H1 (cell line): ENCODE measurements at regions not wholly inside any gene's neighbourhood (a gene's known extent, or its start where the extent isn't known, plus 50 kb on each side); places are given as distances from the start of the nearest gene placed in this dataset.

Source experiments
- CTCF ChIA-PET: fragments of 300-600 bp; sonication (Branson Sonifier 250); formaldehyde crosslinking; loops from one replicate; lab custom pipeline; 2021; ENCODE audit not compliant: partially characterized antibody; lab: Charles Lee
- POLR2A ChIA-PET: fragments of 300-600 bp; sonication (Branson Sonifier 250); formaldehyde crosslinking; loops from one replicate; lab custom pipeline; 2021; ENCODE audit warnings: inconsistent platforms; ENCODE audit not compliant: partially characterized antibody; lab: Charles Lee
- DNase-seq, 2 experiments: peaks; one replicate each; pipeline versions ENCODE4 v3.0.0 to v3.0.0-alpha.2; 2010 to 2022; ENCODE audit warnings: low spot score in 2 of 2, low read depth in 1 of 2, mixed read lengths in 1 of 2
- FAIRE-seq: peaks from 2 replicates; lab custom pipeline; 2011; peaks lifted over from hg19 to GRCh38; lab: Jason Lieb, UNC
- H2AFZ ChIP-seq: 2 replicates; pipeline ENCODE4 v1.8.1; 2012; ENCODE audit warnings: low read length, inconsistent platforms
- H2AK5ac ChIP-seq: 2 replicates; pipeline ENCODE4 v1.6.1; 2013; ENCODE audit warnings: low read depth, low read length
- H2BK120ac ChIP-seq: replicated peaks from 2 replicates; pipeline ENCODE3; 2013; ENCODE audit warnings: low read depth, low read length, inconsistent platforms
- H2BK12ac ChIP-seq: 2 replicates; pipeline ENCODE4 v1.6.1; 2013; ENCODE audit warnings: low read depth, low read length
- H2BK15ac ChIP-seq: 2 replicates; pipeline ENCODE4 v1.6.1; 2013; ENCODE audit warnings: low read length
- H2BK20ac ChIP-seq: 2 replicates; pipeline ENCODE4 v1.6.1; 2013; ENCODE audit warnings: low read length
- H2BK5ac ChIP-seq: 2 replicates; pipeline ENCODE4 v1.6.1; 2013; ENCODE audit warnings: low read depth, low read length
- H3K14ac ChIP-seq: 2 replicates; pipeline ENCODE4 v1.6.1; 2013; ENCODE audit warnings: inconsistent platforms; ENCODE audit not compliant: insufficient read length
- H3K18ac ChIP-seq: 2 replicates; pipeline ENCODE4 v1.6.1; 2013; ENCODE audit warnings: low read length; ENCODE audit errors: extremely low read depth
- H3K23ac ChIP-seq: 2 replicates; pipeline ENCODE4 v1.6.1; 2013; ENCODE audit warnings: inconsistent platforms; ENCODE audit not compliant: insufficient read length
- H3K23me2 ChIP-seq: 2 replicates; pipeline ENCODE4 v1.6.1; 2013; ENCODE audit warnings: low read depth, low read length
- H3K27ac ChIP-seq: 2 replicates; pipeline ENCODE4 v1.6.1; 2011; ENCODE audit warnings: low read depth, low read length, inconsistent platforms
- H3K27me3 ChIP-seq, 4 experiments: replicated peaks in 1 of 4; 1 replicate in 1 of 4; 2 replicates in 3 of 4; pipeline versions ENCODE4 v1.6.1 to v1.8.1; 2011 to 2013; ENCODE audit warnings: low read length in 3 of 4, mild to moderate bottlenecking in 3 of 4, inconsistent platforms in 2 of 4, mixed read lengths in 2 of 4, moderate library complexity in 1 of 4; ENCODE audit not compliant: control insufficient read depth in 3 of 4, insufficient read depth in 3 of 4; ENCODE audit errors: extremely low read depth in 1 of 4
- H3K36me3 ChIP-seq, 4 experiments: 2 replicates each; pipeline versions ENCODE4 v1.6.1 to v1.8.1; 2011 to 2013; ENCODE audit warnings: mild to moderate bottlenecking in 4 of 4, low read length in 3 of 4, moderate library complexity in 2 of 4, control low read depth in 1 of 4, inconsistent platforms in 1 of 4; ENCODE audit not compliant: insufficient read depth in 4 of 4, control insufficient read depth in 2 of 4
- H3K4ac ChIP-seq: replicated peaks from 2 replicates; pipeline ENCODE3; 2013; ENCODE audit warnings: low read length, low read depth, mixed read lengths, inconsistent platforms; ENCODE audit not compliant: insufficient read length
- H3K4me1 ChIP-seq, 4 experiments: replicated peaks in 1 of 4; 1 replicate in 1 of 4; 2 replicates in 3 of 4; pipeline versions ENCODE4 v1.6.1 to v1.8.1; 2011 to 2013; ENCODE audit warnings: low read length in 3 of 4, inconsistent platforms in 2 of 4, mixed read lengths in 1 of 4; ENCODE audit not compliant: insufficient read depth in 4 of 4, control insufficient read depth in 3 of 4
- H3K4me2 ChIP-seq, 2 experiments: 2 replicates each; pipeline versions ENCODE4 v1.6.1 to v1.8.1; 2011 to 2013; ENCODE audit warnings: low read depth in 2 of 2, low read length in 2 of 2, control low read depth in 1 of 2, inconsistent platforms in 1 of 2, mild to moderate bottlenecking in 1 of 2; ENCODE audit not compliant: insufficient read depth in 1 of 2
- H3K4me3 ChIP-seq, 4 experiments: fragments of 200-600, 300-600 bp in 1 of 4; sonication (generic), shearing (Covaris generic), sonication (Bioruptor Twin) in 1 of 4; 2 replicates each; pipeline versions ENCODE4 v1.5.1 to v1.8.1; 2011 to 2016; ENCODE audit warnings: low read length in 4 of 4, low read depth in 3 of 4, control low read depth in 2 of 4, inconsistent platforms in 2 of 4, mild to moderate bottlenecking in 2 of 4, mixed read lengths in 1 of 4, moderate library complexity in 1 of 4; ENCODE audit not compliant: insufficient read depth in 2 of 4; ENCODE audit errors: extremely low read depth in 1 of 4
- H3K56ac ChIP-seq: replicated peaks from 2 replicates; pipeline ENCODE3; 2013; ENCODE audit warnings: low read depth, mild to moderate bottlenecking, mixed read lengths, low read length, inconsistent platforms; ENCODE audit not compliant: insufficient read length
- H3K79me1 ChIP-seq: 2 replicates; pipeline ENCODE4 v1.6.1; 2013; ENCODE audit warnings: low read depth, low read length, control low read depth
- H3K79me2 ChIP-seq, 2 experiments: 2 replicates each; pipeline versions ENCODE4 v1.6.1 to v1.8.1; 2012 to 2013; ENCODE audit warnings: low read length in 2 of 2, mild to moderate bottlenecking in 2 of 2, inconsistent platforms in 1 of 2; ENCODE audit not compliant: insufficient read depth in 2 of 2, control insufficient read depth in 1 of 2
- H3K9ac ChIP-seq, 4 experiments: replicated peaks in 1 of 4; 1 replicate in 1 of 4; 2 replicates in 3 of 4; pipeline versions ENCODE4 v1.6.1 to v1.8.1; 2011 to 2013; ENCODE audit warnings: low read depth in 3 of 4, low read length in 3 of 4, control low read depth in 2 of 4, mild to moderate bottlenecking in 2 of 4, moderate library complexity in 2 of 4, inconsistent platforms in 1 of 4; ENCODE audit errors: extremely low read depth in 1 of 4
- H3K9me3 ChIP-seq, 2 experiments: 2 replicates each; pipeline versions ENCODE4 v1.6.1 to v1.8.1; 2012 to 2013; ENCODE audit warnings: mild to moderate bottlenecking in 2 of 2, moderate library complexity in 2 of 2, control low read depth in 1 of 2, inconsistent platforms in 1 of 2, low read depth in 1 of 2, low read length in 1 of 2, mixed read lengths in 1 of 2; ENCODE audit not compliant: insufficient read depth in 2 of 2
- H4K20me1 ChIP-seq, 2 experiments: replicated peaks in 1 of 2; 2 replicates each; pipeline versions ENCODE3 to v1.8.1; 2011 to 2013; ENCODE audit warnings: inconsistent platforms in 2 of 2, low read length in 2 of 2, mild to moderate bottlenecking in 1 of 2; ENCODE audit not compliant: insufficient read depth in 2 of 2, control insufficient read depth in 1 of 2
- H4K5ac ChIP-seq: 2 replicates; pipeline ENCODE4 v1.6.1; 2013; ENCODE audit warnings: low read length, low read depth, mixed read lengths, inconsistent platforms; ENCODE audit not compliant: insufficient read length
- H4K8ac ChIP-seq: 2 replicates; pipeline ENCODE4 v1.8.0; 2013; ENCODE audit warnings: mild to moderate bottlenecking, moderate library complexity, low read length, inconsistent platforms; ENCODE audit not compliant: insufficient read depth; ENCODE audit errors: extremely low read depth
- H4K91ac ChIP-seq: replicated peaks from 2 replicates; pipeline ENCODE3; 2013; ENCODE audit warnings: low read length, mixed read lengths, inconsistent platforms; ENCODE audit not compliant: insufficient read length
- BRCA1 ChIP-seq: IDR thresholded peaks from 2 replicates; pipeline ENCODE4 v1.6.1; 2012; ENCODE audit warnings: low read depth, low read length, improper control_type of control experiment
- CHD1 ChIP-seq: IDR thresholded peaks from 2 replicates; pipeline ENCODE4 v1.6.1; 2012; ENCODE audit warnings: low read depth, low read length, improper control_type of control experiment
- EP300 ChIP-seq, 2 experiments: IDR thresholded peaks; 1 replicate in 1 of 2; 2 replicates in 1 of 2; pipeline ENCODE4 v1.6.1; 2011 to 2012; ENCODE audit warnings: low read depth in 2 of 2, low read length in 2 of 2, mild to moderate bottlenecking in 2 of 2, borderline replicate concordance in 1 of 2, inconsistent platforms in 1 of 2, moderate library complexity in 1 of 2
- JUN ChIP-seq: IDR thresholded peaks from 2 replicates; pipeline ENCODE4 v1.6.1; 2011; ENCODE audit warnings: low read depth, mild to moderate bottlenecking, improper control_type of control experiment, low read length
- KDM4A ChIP-seq: IDR thresholded peaks from one replicate; pipeline ENCODE4 v1.7.1; 2012; ENCODE audit warnings: low read depth, mild to moderate bottlenecking, moderate library complexity, low read length, inconsistent platforms; ENCODE audit not compliant: severe bottlenecking
- KDM5A ChIP-seq: fragments of 200-600 bp; IDR thresholded peaks from 2 replicates; pipeline ENCODE4 v1.7.1; 2012; ENCODE audit warnings: mild to moderate bottlenecking, low read length, inconsistent platforms, mixed read lengths
- RAD21 ChIP-seq, 2 experiments: IDR thresholded peaks in 1 of 2; conservative IDR thresholded peaks in 1 of 2; 2 replicates each; pipeline ENCODE4 v1.6.1; 2011; ENCODE audit warnings: low read depth in 2 of 2, low read length in 2 of 2, improper control_type of control experiment in 1 of 2, inconsistent platforms in 1 of 2, mild to moderate bottlenecking in 1 of 2, moderate library complexity in 1 of 2
- TAF1 ChIP-seq: IDR thresholded peaks from 2 replicates; pipeline ENCODE4 v1.6.1; 2011; ENCODE audit warnings: mild to moderate bottlenecking, low read depth, low read length
- TCF12 ChIP-seq: IDR thresholded peaks from 2 replicates; pipeline ENCODE4 v1.6.1; 2011; ENCODE audit warnings: low read depth, mild to moderate bottlenecking, low read length
- WGBS, 2 experiments: shearing (Covaris generic) in 1 of 2; methylation state at CpG; one replicate each; pipeline versions ENCODE4 v1.1.6 to v1.1.7; 2013 to 2015; ENCODE audit warnings: low lambda C conversion rate in 2 of 2, mixed read lengths in 2 of 2, inconsistent platforms in 1 of 2, low coverage in 1 of 2, missing lambda C conversion rate in 1 of 2; ENCODE audit not compliant: insufficient replicate concordance in 2 of 2, insufficient coverage in 1 of 2, insufficient read length in 1 of 2; ENCODE audit errors: extremely low coverage in 1 of 2, missing lambda C conversion rate in 1 of 2; 5-methylcytosine and 5-hydroxymethylcytosine counted together
- TF ChIP-seq, protein P1 (sequence below), 3 experiments: IDR thresholded peaks; 1 replicate in 2 of 3; 2 replicates in 1 of 3; pipeline versions ENCODE4 v1.5.1 to v1.6.1; 2011; ENCODE audit warnings: low read length in 3 of 3, mild to moderate bottlenecking in 3 of 3, inconsistent platforms in 2 of 3, low read depth in 1 of 3, moderate library complexity in 1 of 3; ENCODE audit not compliant: insufficient read depth in 1 of 3; ENCODE audit errors: control extremely low read depth in 1 of 3
- TF ChIP-seq, protein P2 (sequence below): IDR thresholded peaks from 2 replicates; pipeline ENCODE4 v1.6.1; 2012; ENCODE audit warnings: inconsistent platforms

DNA sequence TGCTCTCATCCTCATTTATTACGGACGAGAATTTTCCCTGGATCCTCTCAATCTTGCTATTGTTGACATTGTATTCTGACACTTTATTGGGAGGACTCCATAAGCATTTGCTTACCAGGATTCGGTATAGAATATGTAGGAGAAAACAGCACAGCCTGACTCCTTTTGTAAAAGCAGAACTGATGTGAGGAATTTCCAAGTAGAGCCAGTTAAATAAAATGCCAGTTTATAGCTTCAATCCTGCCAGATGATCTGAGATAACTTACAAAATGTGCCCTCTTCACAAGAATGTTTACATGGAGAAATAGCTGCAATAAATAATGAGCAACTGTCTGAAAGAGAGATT lies 332.9 kb upstream of the PRICKLE1 start:
- no peak overlapping the region for H3K4ac ChIP-seq
- H3K79me1 ChIP-seq = no peaks in the 10 kb centered on the region
- H4K91ac ChIP-seq = no peak overlapping the region
- no peaks in the 10 kb centered on the region for H3K23me2 ChIP-seq
- H4K5ac ChIP-seq = no peak overlapping the region
- POLR2A ChIA-PET = no interaction called here
- 87% methylated on average over 3 of the region's 3 CpGs; no CpG with 5 or more reads in 1 of the 2 experiments for WGBS, 2 experiments
- H3K56ac ChIP-seq = no peak overlapping the region
- no peak overlapping the region for H2BK120ac ChIP-seq
- H3K27me3 ChIP-seq = no peaks in the 10 kb centered on the region
- FAIRE-seq (no peak), DNase-seq (no peak)
- no peak overlapping the region for H2BK20ac ChIP-seq
- H4K8ac ChIP-seq = no peak overlapping the region
- H2BK15ac ChIP-seq = no peak overlapping the region
- no peaks in the 10 kb centered on the region for H3K79me2 ChIP-seq
- H2AK5ac ChIP-seq = no peak overlapping the region
- CTCF ChIA-PET = no interaction called here
- H3K18ac ChIP-seq = no peak overlapping the region
- no peak overlapping the region for H2AFZ ChIP-seq
- H3K23ac ChIP-seq = no peak overlapping the region
- no peaks in the 10 kb centered on the region for H3K36me3 ChIP-seq
- H3K4me1 ChIP-seq = no peaks in the 10 kb centered on the region
- H2BK5ac ChIP-seq = no peak overlapping the region
- H4K20me1 ChIP-seq = no peaks in the 10 kb centered on the region
- no peak overlapping the region for H3K4me2 ChIP-seq
- TF ChIP-seq, protein P1, sequence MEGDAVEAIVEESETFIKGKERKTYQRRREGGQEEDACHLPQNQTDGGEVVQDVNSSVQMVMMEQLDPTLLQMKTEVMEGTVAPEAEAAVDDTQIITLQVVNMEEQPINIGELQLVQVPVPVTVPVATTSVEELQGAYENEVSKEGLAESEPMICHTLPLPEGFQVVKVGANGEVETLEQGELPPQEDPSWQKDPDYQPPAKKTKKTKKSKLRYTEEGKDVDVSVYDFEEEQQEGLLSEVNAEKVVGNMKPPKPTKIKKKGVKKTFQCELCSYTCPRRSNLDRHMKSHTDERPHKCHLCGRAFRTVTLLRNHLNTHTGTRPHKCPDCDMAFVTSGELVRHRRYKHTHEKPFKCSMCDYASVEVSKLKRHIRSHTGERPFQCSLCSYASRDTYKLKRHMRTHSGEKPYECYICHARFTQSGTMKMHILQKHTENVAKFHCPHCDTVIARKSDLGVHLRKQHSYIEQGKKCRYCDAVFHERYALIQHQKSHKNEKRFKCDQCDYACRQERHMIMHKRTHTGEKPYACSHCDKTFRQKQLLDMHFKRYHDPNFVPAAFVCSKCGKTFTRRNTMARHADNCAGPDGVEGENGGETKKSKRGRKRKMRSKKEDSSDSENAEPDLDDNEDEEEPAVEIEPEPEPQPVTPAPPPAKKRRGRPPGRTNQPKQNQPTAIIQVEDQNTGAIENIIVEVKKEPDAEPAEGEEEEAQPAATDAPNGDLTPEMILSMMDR (IDR thresholded peaks at IDR 0.05; ENCODE audit: control extremely low read depth in 1 of 3, insufficient read depth in 1 of 3, low read depth in 1 of 3, low read length in 3 of 3) = no peak
- TF ChIP-seq TCF12 = no peak
- no peak for TF ChIP-seq JUN
- no peak for TF ChIP-seq CHD1
- no peak for TF ChIP-seq TAF1
- TF ChIP-seq RAD21 (IDR thresholded peaks at IDR 0.05 in 1 of 2, conservative IDR thresholded peaks at IDR 0.05 in 1 of 2; ENCODE audit: low read depth in 2 of 2, low read length in 2 of 2) = no peak
- TF ChIP-seq, protein P2, sequence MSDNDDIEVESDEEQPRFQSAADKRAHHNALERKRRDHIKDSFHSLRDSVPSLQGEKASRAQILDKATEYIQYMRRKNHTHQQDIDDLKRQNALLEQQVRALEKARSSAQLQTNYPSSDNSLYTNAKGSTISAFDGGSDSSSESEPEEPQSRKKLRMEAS = no peak
- TF ChIP-seq BRCA1 = no peak
- no peak for TF ChIP-seq EP300 (IDR thresholded peaks at IDR 0.05; ENCODE audit: borderline replicate concordance in 1 of 2, low read depth in 2 of 2, low read length in 2 of 2)
- TF ChIP-seq KDM4A = no peak
- TF ChIP-seq KDM5A = no peak
- H3K4me3 ChIP-seq = no peak overlapping the region
- H2BK12ac ChIP-seq = no peak overlapping the region
- H3K9me3 ChIP-seq = no peaks in the 10 kb centered on the region
- no peak overlapping the region for H3K27ac ChIP-seq
- H3K9ac ChIP-seq = no peak overlapping the region
- no peak overlapping the region for H3K14ac ChIP-seq
